ENCODE measurements at regions not wholly inside any gene's neighbourhood (a gene's known extent, or its start where the extent isn't known, plus 50 kb on each side); places are given as distances from the start of the nearest gene placed in this dataset.

- no peak for DNase-seq (ENCODE audit: extremely low read depth in 1 of 2, low read depth in 1 of 2)
Measured at GRCh38 chr21:17903029-17903806, 84.1 kb upstream of the C21orf91 start.

GRCh38 chr21:17901458-17902079 lies 82.4 kb upstream of the C21orf91 start:
- DNase-seq (ENCODE audit: extremely low read depth in 1 of 2, low read depth in 1 of 2): no peak

DNA sequence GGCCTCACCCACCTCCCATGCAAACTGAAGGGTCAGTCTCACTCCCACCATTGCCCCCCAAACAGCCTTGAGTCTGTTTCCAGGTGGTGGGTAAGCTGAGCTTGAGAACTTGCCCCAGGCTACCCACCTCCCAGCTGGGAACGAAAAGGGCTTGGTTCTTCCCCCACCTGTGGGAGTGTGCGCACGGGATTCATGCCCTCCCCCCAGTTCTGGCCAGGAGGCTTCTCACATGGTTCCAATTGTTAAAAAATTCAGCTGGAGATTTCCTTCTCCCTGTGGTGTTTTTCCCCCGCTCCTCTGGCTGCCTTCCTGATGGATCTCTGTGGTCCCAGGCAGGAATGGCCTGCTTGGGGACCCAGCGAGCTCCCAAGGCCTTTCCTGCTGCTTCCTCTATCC lies 81.8 kb upstream of the C21orf91 start:
- DNase-seq (ENCODE audit: extremely low read depth in 1 of 2, low read depth in 1 of 2): no peak

DNA sequence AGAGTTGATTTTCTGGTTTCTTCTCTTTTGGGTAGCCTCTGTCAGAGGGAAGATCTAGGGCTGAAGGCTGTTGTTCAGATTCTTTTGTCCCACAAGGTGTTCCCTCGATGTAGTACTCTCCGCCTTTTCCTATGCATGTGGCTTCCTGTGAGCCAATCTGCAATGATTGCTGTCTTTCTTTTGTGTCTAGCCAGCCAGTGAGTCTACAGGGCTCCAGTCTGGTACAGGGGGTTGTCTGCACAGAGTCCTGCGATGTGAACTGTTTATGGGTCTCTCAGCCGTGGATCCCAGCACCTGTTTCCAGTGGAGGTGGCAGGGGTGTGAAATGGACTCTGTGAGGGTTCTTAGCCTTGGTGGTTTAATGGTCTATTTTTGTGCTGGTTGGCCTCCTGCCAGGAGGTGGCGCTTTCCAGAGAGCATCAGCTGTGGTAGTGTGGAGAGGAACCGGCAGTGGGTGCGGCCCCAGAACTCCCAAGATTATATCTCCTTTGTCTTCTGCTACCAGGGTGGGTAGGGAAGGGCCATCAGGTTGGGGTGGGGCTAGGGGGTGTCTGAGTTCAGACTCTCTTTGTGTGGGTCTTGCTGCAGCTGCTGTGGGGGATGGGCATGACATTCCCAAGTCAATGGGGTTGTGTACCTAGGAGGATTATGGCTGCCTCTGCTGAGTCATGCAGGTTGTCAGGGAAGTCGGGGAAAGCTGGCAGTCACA lies 81.3 kb upstream of the C21orf91 start:
- no peak for DNase-seq (ENCODE audit: extremely low read depth in 1 of 2, low read depth in 1 of 2)

- no peak for DNase-seq (ENCODE audit: extremely low read depth in 1 of 2, low read depth in 1 of 2)
Measured at GRCh38 chr21:17889171-17889570, 70.0 kb upstream of the C21orf91 start.

- no peak for DNase-seq (ENCODE audit: extremely low read depth in 1 of 2, low read depth in 1 of 2)
Measured at GRCh38 chr21:17869115-17869514, 50.0 kb upstream of the C21orf91 start.
